Right atrium auricular region (tissue), 2 donors: ENCODE measurements at regions not wholly inside any gene's neighbourhood (a gene's known extent, or its start where the extent isn't known, plus 50 kb on each side); places are given as distances from the start of the nearest gene placed in this dataset.

Experiments
- DNase-seq: peaks from one replicate; pipeline ENCODE4 v3.0.0-alpha.2; 2019; ENCODE audit warnings: low spot score
- H3K27ac ChIP-seq, 2 donors: fragments of 200-600 bp; sonication (generic); 1 replicate in 1 of 2; 2 replicates in 1 of 2; pipeline ENCODE4 v1.5.1; 2016 to 2019
- H3K27me3 ChIP-seq, 2 donors: fragments of 200-600 bp; sonication (generic); one replicate each; pipeline versions ENCODE4 v1.5.1 to v1.6.0; 2017 to 2019
- H3K36me3 ChIP-seq: fragments of 200-600 bp; sonication (generic); one replicate; pipeline ENCODE4 v1.5.1; 2016
- H3K4me1 ChIP-seq, 2 donors: fragments of 200-600 bp; sonication (generic); one replicate each; pipeline versions ENCODE4 v1.5.1 to v1.6.0; 2017 to 2019
- H3K4me3 ChIP-seq, 2 donors: fragments of 200-600 bp; sonication (generic); 1 replicate in 1 of 2; 2 replicates in 1 of 2; pipeline ENCODE4 v1.5.1; 2017 to 2019; ENCODE audit warnings: mild to moderate bottlenecking in 1 of 2, moderate library complexity in 1 of 2
- H3K9me3 ChIP-seq, 2 donors: fragments of 200-600 bp; sonication (generic); one replicate each; pipeline ENCODE4 v1.5.1; 2019
- CTCF ChIP-seq, 2 donors: fragments of 200-600 bp; sonication (generic); IDR thresholded peaks; one replicate each; pipeline ENCODE4 v1.5.1; 2019; ENCODE audit warnings: antibody characterized with exemption in 2 of 2

DNA sequence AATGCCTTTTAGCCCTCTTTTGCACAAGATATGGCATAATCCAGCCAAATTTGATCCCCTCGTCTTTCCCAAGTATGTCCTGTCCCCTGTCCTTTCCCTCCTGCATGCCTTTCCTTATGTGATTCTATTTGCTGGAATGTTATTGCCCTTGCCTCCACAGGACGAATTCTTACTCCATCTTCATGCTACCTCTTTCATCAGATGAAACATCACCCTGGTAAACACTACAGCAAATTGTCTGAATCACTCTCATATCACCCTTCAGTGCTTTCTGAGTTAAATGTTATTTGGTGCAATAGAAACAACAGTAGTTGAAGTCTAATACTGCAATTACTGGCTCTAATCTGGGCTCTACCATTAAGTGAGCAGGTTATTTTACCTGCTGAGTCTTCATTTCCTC, 52.2 kb upstream of the FAT1 start:
- Histone ChIP-seq H3K4me3 (no peak overlapping the region), H3K27ac (no peak overlapping the region), H3K9me3 (no peaks in the 10 kb centered on the region), H3K4me1 (no peaks in the 10 kb centered on the region), H3K36me3 (no peaks in the 10 kb centered on the region), H3K27me3 (no peaks in the 10 kb centered on the region)
- no peak for DNase-seq
- TF ChIP-seq CTCF (IDR thresholded peaks at IDR 0.05): no peak

DNA sequence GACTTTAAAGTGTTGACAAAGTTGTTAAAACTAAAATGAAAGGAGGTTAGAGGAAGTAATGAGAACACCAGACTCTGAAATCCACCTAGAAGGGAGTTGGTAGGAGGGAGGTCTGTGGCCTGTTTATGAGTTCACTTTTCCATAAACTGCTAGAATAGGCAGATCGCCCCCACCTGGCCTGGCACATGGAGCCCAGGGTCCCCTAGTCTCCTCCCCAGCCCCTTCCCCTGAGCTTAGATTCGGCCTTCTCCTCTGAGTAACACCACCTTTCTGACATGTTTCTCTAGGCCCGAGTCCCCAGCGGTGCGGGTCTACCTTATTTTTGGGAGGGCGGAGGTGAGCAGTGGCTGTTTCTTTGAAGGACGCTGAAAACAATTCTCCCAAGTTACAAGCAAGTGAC, 54.5 kb upstream of the FAT1 start:
- Histone ChIP-seq H3K27me3 (no peaks in the 10 kb centered on the region), H3K36me3 (no peaks in the 10 kb centered on the region), H3K4me3 (no peak overlapping the region), H3K4me1 (no peaks in the 10 kb centered on the region), H3K9me3 (no peaks in the 10 kb centered on the region), H3K27ac (no peak overlapping the region)
- no peak for TF ChIP-seq CTCF (IDR thresholded peaks at IDR 0.05)
- DNase-seq: no peak

GRCh38 chr4:186780291-186781031, 56.8 kb upstream of the FAT1 start:
- no peaks in the 10 kb centered on the region for H3K4me1 ChIP-seq
- H3K36me3 ChIP-seq: no peaks in the 10 kb centered on the region
- no peak overlapping the region for H3K4me3 ChIP-seq
- H3K27ac ChIP-seq: no peak overlapping the region
- DNase-seq: no peak
- TF ChIP-seq CTCF (IDR thresholded peaks at IDR 0.05): no peak
- H3K9me3 ChIP-seq: no peaks in the 10 kb centered on the region
- H3K27me3 ChIP-seq: no peaks in the 10 kb centered on the region

- TF ChIP-seq CTCF (IDR thresholded peaks at IDR 0.05): no peak
- Histone ChIP-seq H3K9me3 (no peaks in the 10 kb centered on the region), H3K4me3 (no peak overlapping the region), H3K27ac (no peak overlapping the region), H3K36me3 (no peaks in the 10 kb centered on the region), H3K27me3 (no peaks in the 10 kb centered on the region), H3K4me1 (no peaks in the 10 kb centered on the region)
- no peak for DNase-seq
Observed at GRCh38 chr4:186781032-186781917, 57.6 kb upstream of the FAT1 start.

DNA sequence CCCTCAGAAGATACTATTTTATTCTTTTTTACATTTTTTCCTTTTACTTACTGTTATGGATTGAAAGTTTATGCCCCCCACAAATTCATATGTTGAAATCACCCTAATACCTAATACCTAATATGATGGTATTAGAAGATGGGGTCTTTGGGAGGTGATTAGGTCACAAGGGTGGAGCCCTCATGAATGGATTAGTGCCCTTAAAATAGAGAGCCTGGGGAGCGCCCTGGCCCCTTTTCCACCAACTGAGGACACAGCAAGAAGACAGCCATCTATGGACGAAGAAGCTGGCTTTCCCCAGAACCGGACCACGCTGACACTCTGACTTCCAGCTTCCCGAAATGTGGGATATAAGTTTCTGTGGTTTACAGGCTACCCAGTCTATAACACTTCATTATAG, 58.6 kb upstream of the FAT1 start:
- Histone ChIP-seq H3K27ac (no peak overlapping the region), H3K4me3 (no peak overlapping the region), H3K9me3 (no peaks in the 10 kb centered on the region), H3K4me1 (no peaks in the 10 kb centered on the region), H3K36me3 (no peaks in the 10 kb centered on the region), H3K27me3 (no peaks in the 10 kb centered on the region)
- TF ChIP-seq CTCF (IDR thresholded peaks at IDR 0.05): no peak
- DNase-seq: no peak
